Hematopoietic multipotent progenitor cell treated with erythropoietin and hydrocortisone succinate and interleukin-3 and kit ligand, for 6 days (in vitro differentiated cells): ENCODE measurements at regions not wholly inside any gene's neighbourhood (a gene's known extent, or its start where the extent isn't known, plus 50 kb on each side); places are given as distances from the start of the nearest gene placed in this dataset.

Experiments used
- DNase-seq: peaks from one replicate; pipeline ENCODE4 v3.0.0-alpha.2; 2015

DNA sequence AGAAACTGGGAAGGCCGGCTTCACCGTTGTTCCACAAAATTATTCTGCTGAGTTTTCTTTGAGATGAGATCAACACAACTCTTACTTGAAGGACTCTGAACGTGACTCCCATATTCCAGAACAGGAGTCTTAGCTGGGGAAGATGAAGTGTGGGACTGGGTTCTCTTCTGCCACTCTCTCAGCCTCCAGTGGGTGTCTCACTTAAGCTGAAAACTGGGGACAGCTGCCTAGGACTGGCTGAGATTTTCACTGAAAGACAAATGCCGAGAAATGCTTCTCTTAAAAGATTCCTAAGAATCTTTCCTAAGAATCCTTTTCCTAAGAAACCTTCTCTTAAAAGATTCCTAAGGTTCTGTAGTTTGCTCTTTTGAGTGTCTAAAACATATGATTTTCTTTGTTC, 156.6 kb upstream of the LHCGR start:
- no peak for DNase-seq

DNA sequence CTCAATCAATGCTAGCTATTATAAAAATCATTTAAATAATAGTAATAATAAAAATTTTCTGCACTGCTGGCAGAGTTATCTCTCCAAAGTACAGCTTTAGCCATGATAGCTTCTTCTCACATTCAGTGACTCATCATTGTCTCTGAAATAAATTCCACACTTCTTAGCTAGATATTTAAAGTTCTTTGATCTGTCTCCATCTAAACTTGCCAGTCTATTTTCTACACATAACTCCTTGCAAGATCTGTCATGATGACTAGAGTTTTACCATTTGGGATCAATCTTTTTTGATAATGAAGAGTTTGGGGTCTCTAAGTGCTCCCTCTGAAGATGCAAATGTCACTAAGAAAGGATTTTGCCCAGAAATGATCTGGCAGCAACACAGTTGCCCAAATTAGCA, 155.4 kb upstream of the LHCGR start:
- DNase-seq, result no peak

DNA sequence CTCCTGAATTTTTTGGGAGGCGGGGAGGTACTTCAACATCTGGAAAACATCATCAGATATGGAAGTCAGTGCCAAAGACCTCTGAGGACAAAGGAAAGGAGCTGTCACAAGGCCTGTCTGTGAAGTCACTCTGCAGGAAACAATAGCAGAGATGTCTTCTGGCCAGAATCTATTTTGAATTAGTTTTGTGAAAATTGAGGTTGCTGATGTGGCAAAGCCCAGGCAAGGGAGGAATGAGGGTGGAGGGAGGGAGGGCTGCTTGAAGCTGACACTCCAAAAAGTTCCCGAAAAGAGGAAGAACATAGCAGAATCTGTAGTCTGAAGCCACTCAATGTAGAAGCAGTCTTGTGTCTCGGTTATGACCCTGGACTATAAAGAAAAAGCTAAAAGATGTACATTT, 151.1 kb upstream of the LHCGR start:
- no peak for DNase-seq

DNA sequence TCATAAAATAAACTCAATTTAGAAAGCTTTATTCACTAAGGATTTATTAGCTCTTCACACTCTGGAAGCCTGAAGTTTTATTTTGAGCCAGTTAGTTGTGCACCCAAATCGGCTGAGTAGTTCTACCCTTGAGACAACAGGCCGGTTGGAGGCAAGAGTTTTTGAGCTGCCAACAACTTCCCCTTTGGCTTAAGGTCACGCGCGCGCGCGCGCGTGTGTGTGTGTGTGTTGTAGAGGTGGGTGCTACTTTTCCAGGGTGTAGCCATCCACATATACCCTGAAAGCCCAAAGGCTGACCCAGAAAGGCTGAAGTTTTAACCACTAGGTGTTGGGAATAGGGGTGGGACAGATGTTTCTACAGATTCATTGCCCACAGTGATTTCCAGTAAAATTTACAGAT, 150.2 kb upstream of the LHCGR start:
- DNase-seq, result no peak

DNA sequence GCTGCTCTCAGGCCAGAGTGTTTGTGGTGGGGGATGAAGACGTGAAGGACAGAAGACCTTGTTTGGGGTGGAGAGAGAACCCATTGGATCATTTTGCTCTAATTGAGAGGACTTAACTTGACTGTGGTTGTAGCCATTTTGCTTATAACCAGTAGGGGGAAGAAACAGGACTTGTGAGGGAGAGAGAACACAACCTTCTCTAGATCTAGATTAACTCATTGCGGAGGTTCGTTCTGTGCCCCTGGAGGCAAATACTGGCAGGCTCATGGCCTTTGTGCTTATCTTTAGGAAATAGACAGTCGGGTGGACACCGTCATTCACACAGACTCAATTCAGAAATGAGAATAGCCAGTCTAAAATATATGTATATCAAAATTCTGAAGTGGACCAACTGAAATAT, 147.0 kb upstream of the LHCGR start:
- DNase-seq, result peak; percentile 9

DNA sequence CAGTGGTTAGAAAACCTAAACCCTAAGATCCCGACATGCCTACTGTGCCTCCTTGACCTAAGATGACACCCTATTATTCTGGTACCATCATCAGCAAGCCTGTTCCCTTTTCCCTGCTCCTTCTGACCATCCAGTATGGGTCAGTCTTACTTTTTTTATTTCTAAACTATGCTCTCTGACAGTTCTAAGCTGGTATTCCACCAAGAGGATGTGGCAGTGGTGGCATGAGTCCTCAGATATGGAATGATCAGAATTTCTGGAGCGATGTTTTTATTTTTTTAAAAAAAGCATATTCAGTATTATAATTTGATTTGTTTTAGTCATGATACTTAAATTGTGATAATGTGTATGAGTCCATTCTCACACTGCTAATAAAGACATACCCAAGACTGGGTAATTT, 145.9 kb upstream of the LHCGR start:
- DNase-seq, result no peak

DNA sequence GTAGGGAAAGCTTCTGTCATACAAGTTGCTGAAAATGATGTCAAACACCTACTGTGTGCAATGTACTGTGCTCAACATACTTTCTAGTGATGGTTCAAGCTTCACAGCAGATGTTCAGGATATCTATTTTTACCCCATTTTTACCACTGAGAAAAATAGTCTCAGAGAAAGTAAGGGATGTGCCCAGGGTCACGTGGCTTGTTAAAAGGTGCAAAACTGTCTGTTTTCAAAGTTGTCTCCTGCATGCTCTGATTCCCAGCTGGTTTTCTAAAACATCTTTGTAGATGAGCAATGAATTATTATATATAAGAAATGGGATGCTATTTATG, 145.5 kb upstream of the LHCGR start:
- no peak for DNase-seq

DNA sequence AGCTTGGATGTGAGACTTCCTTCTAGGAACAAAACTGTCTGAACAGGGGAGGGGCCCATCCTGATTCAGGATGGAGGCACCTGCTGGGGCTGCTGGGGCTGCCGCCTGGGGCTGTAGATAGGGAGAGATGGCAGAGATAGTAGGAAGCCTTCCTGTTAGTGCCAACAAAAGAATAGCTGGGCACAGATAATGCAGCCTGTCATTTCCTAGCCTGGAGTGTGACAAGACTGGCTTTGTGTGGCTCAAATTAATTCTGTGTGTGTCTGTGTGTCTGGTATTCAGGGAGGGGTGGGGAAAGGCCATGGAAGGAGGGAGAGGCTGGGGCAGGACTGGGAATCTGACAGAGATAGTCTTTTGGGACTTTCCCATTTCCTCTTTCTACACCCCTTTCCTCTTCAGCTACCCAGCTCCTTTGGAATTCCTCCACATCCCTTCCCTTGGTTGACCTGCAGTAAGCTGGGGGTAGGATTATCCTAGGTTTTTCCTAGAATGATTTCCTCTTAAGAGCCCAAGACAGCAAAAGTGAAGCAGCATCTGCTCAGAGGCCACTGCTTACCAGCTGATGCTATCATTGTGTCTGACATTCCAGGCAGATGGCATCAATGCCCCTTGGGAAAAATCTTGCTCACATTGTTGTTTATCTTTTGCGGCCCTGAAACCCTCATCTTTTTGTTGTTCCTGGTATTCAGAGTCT, 144.9 kb upstream of the LHCGR start:
- no peak for DNase-seq

DNA sequence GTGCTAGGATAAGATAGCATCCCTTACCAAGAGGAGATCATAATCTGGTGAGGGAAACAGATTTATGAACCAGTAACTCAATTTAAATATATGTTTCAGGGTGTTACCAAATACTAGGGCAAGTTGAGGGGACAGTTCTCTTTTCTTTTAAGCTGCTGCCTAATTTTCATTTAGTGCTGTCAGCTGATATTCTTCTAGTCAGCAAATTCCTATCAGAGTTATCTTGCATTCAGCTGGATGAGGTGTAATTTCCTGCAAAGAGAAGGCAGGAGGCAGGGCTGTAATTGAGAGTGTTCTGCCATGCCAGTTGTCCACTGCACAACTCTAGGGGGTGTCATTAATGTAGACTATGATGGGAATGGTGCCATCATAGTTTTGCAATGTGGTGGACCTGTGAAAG, 141.3 kb upstream of the LHCGR start:
- DNase-seq, result no peak

DNA sequence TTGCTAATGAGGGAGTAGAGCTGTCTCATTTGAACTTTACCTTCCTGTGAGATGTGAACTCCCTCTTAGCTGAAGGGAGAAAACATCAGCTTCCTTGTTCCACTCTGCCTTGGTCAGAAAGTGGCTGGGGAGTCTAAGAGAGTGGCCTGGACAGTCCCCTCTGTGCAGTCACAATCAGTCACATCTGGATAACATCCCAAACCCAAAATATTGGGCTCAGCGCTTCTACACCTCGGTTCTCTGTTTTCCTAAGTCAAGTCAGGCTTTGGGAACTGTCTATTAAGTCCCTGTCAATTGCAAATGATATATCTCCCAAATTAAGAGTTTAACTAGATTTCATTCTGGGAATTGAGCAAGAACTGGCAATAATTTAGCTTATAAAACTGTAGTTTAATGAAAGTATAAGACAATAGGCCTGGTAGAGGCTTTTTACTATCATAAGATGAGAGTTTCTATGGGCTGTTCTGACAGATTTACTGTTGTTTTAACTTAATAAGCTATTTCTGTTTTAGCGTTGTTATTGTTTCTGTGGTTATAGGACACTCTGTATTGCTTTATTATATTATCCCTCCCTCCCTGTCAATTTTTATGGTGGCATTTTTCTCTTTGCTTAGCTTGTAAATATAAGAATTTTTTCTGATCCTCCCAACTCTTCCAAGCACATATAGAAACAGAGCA, 135.1 kb upstream of the LHCGR start:
- DNase-seq, result no peak

DNA sequence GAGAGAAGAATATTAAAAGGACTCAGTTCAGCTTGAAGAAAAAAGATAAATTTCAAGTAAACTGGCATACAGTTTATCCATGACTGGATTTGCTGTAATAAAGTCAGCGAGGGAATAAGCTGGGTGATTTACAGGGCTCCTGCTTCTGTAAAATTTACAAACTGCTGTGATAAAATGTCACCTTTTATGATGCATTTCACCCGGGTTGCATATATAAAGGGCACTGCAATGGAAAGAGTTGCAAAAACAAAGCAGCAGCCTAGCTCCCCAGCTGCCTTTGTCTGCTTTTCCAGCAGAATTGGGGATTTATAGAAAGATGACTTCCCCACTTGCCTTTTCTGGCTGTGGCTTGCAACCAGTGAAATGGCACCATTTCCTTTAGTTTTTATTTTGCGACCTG, 132.5 kb upstream of the LHCGR start:
- no peak for DNase-seq

DNA sequence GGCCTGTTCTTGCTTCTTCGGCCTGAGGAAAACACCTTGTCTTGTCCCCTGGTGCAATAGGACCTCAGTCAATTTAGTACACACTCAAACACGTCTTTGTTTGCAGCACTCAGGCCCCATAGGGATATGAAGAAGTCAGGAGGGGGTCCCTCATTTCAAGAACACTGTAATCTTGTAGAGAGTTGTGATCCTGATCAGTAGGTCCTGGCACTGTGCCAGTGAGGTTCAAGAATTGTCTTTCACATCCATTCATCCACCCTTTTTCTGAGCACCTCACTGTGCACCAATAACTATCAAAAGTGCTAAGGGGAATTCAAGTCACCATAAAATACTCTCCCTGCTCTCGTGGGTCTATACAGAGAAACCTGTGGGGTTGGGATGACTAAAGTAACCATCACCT, 131.4 kb upstream of the LHCGR start:
- DNase-seq, result no peak

DNA sequence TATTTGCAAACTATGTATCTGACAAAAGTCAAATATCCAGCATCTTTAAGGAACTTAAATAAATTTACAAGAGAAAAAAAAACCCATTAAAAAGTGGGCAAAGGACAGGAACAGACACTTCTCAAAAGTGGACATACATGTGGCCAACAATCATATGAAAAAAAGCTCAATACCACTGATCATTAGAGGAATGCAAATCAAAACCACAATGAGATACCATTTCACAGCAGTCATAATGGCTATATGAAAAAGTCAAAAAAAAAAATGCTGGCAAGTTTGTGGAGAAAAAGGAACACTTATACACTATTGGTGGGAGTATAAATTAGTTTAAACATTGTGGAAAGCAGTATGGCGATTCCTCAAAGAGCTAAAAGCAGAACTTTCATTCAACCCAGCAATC, 130.3 kb upstream of the LHCGR start:
- no peak for DNase-seq

DNA sequence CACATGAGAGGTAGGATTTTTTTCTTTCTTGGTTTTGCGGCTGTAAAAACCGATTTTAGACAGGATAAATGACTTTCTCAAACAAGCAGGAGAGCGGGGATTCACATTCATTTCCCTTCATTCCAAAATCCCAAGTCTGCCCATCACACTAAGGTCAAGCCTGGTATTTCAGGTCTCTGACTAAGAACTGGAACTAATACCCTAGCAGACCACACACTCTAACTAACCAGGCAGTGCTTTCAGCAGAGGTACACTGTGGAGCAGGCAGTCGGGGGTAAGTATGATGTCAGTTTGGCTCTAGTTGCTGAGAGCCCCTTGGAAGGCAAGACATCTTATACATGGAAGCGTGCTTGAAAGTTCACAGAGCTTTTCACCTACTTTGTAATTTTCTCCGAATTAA, 128.1 kb upstream of the LHCGR start:
- DNase-seq, result no peak

DNA sequence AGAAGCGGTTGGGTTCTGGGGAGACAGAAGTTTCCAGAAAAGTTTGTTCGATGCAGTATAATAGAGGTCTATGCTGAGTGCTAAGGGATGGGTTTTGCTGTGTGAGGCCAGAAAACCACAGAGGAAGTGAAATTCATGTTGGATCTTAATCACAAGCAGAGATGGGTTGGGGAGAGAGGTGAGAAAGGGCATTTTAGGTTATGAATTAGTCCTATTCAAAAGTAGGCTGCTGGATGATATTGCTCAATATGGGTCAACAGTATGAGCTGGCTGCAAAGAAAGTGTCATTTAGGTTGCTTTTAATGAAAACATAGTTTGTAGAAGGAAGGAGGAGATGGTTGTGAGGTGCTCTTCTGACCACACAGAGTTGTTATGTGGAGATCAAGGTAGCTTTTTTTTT, 118.8 kb upstream of the LHCGR start:
- DNase-seq, result peak; percentile 2

DNA sequence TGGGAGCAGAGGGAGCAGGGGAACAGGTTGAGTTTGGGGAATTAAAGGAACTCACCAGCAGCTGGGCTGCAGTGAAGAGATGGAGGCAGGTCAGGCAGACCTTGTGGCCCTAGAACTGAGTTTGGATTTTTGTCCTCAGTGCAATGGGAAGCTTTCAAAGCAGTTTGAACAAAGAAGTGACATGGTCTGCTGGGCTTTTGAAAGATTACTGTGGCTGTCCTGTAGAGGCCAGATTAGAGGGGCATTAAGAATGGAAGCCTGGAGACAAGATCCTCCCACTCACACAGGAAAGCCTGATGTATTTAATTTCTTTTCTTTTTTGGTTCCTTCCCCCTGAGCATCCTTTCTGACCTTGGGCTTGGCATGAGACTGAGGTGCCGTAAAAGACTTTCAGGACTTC, 118.1 kb upstream of the LHCGR start:
- no peak for DNase-seq

DNA sequence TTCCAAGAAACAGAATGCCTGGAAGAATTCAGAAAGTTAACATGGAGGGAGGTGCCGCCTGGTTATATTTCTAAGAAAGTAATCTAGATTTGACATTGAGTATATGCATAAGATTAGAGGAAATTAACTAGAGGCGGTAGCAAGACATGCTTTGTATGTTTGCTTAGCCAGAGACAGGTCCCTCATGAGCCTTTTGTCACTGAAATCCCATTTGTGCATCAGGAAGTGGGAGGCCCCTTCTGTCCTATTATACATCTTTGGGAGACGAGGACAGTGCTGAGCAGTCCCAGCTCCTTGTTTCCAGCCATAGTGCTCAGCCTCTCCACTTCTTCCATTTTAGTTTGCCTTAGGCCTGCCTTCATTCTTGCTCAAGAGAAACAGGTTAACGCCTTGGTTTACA, 115.4 kb upstream of the LHCGR start:
- no peak for DNase-seq

DNA sequence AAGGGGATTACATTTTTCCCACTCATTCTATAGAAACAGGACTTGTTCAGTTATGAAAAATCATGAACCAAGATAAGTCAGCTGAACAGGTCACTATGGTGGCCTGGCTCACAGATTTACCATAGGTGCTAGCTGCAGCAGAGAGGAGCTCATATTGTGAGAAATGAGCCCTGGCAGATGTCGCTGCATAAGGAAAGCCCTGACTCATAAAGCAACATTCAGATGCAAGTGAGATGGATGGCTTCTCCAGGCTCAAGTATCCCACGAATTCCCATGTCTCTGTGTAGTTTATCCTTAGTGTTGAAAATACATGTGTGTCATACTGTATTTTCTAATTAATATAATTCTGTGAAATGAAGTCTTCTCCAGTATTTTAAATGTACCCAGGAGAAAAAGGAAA, 115.0 kb upstream of the LHCGR start:
- no peak for DNase-seq

DNA sequence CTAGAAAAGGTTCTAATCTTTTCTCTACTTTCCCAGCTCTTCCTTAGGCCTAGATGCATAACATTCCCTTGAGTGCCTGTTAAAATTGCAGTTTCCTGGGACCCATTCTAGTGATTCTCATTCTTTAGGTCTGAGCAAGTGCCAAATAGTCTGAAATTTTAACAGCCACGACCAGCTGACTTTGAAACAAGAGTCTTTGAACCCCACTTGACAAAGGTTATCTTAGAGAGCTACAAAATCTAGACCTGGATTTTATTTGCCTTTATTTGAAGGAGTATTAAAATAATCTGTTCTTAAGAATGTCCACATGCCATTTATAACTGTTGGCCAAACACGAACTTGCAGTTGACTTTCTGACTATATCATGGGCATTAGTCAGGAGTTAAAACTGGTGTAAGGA, 110.2 kb upstream of the LHCGR start:
- no peak for DNase-seq

DNA sequence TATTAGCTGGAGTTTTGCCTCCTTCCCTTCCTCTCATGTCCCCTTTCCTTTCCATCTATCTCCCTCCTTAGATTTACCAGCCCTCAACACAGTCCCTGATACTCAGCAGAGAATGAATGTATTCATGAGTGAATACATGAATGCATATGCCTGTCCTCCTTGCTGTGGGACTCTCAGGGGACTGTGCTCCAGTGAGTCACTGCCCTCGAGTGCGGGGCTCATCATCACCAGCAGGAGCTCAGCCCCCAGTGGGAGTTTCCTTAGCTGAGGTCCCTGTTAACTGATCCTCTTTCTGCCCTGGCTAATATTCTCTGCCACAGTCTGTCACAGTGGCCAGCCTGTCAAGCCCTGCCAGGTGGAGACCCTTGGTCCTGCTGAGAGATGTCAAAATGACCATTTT, 104.9 kb upstream of the LHCGR start:
- DNase-seq, result no peak

DNA sequence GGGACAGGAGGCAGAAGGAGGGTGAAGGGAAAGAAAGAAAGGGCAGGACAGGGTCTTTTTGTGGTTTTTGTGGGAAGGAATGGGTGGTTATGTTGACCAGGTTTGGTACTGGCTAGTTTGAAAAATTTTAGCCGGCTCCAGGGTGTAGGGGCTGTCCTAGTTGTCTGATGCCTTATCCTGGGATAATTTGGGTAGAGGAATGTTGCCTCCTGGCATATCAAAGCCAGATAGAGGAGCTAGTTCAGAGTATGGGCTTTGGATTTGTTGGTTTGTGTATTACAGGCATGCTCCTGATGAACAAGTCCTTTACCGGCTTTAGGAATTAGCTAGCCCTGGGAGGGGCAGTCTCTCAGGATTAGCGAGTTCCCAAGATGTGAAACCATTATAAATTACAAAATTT, 101.1 kb upstream of the LHCGR start:
- no peak for DNase-seq

DNA sequence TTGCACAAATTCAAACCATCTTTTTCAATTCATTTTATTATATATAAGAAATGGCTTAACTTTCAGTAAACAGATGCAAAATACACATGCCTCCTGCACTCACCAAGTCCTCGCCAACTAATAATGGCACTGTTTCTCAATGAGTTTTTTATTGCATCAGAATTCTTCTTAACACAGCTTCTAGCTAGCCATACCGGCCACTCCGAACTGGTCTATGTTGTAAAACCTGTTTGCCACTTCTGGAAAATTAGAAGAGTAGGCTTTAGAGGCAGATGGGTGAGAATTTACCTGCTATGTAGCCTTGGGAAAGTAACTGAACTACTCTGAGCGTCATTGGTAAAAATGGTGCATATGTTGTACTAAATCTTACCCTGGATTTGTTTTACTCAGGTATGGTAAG, 100.6 kb upstream of the LHCGR start:
- no peak for DNase-seq

DNA sequence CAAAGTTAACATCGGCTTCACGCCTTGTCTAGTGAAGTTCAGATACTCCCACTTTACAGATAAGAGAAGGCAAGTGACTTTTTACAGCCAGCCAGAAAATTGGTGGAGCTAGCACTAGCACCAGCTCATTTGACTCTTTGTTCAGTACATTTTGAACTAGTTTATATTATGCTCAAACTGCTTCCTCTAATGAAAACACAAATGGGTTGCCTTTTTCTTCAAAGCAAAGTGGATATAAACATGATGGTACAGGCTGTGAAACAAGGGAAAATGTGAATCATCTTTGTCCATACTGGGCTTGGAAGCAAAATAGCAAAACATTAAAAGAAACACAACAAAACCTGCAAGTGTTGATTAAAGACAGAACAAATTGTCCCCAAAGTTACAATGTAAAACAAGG, 99.6 kb upstream of the LHCGR start:
- no peak for DNase-seq

DNA sequence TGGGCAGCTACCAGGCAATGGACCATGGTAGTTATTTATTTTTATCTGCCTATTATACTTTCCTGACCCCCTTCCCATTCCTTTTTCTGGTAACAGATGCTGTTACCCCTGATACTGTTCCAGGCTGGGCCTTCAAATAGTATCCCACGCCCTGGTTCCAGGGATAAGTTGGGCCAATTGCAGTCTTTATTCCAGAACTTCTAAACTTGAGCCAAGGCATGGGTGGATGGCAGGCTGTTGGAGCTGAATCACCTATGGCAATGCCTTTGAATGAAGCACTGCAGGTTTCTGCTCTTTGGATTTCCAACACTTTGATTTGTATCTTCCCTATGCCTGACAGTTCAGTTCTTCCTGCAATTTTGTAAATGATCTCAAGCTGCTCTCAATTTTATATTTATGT, 99.2 kb upstream of the LHCGR start:
- no peak for DNase-seq

DNA sequence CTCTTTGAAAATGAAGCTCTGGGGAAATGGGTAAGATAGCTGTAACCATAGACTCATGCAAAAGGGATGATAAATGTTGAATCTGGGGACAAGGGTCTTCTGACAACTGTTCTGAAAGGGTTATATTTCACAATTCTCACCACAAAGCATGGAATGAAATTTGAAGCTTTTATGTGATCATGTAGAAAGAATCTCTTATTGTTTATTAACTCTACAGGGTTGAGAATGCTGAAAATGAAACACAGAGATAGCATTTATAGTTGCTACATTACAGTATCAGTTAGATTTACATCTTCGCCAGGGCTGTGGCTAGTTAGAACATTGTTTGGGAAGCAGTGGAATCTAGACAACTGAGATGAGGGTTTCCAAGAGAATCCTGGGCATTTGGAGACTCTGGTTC, 97.4 kb upstream of the LHCGR start:
- DNase-seq, result no peak
